ENCODE measurements at regions not wholly inside any gene's neighbourhood (a gene's known extent, or its start where the extent isn't known, plus 50 kb on each side); places are given as distances from the start of the nearest gene placed in this dataset.

GRCh38 chr18:25599443-25599842 is 247.5 kb upstream of the ZNF521 start:
- DNase-seq (ENCODE audit: low spot score) (no peak), ATAC-seq (no peak)
- Histone ChIP-seq H3K27ac (ENCODE audit: low read depth) (no peak overlapping the region), H3K27me3 (ENCODE audit: insufficient read depth) (no peaks in the 10 kb centered on the region), H3K4me3 (no peak overlapping the region), H3K4me2 (no peak overlapping the region), H3K36me3 (ENCODE audit: insufficient read depth) (no peaks in the 10 kb centered on the region), H4K20me1 (replicated peaks; ENCODE audit: insufficient read depth) (no peaks in the 10 kb centered on the region), H2AFZ (no peak overlapping the region), H3F3A (replicated peaks; ENCODE audit: low read depth) (no peaks in the 10 kb centered on the region), H3K9me2 (ENCODE audit: insufficient read depth) (no peaks in the 10 kb centered on the region), H3K4me1 (ENCODE audit: insufficient read depth) (no peaks in the 10 kb centered on the region), H3K79me2 (replicated peaks; ENCODE audit: insufficient read depth) (no peaks in the 10 kb centered on the region)
- H3K36me3 Mint-ChIP-seq (ENCODE audit: low read depth), result no peaks in the 10 kb centered on the region
- no peak overlapping the region for H3K27ac Mint-ChIP-seq
- no peak for TF ChIP-seq EZH2 (IDR thresholded peaks at IDR 0.05; ENCODE audit: low read depth, unreplicated experiment)
- no peak for TF ChIP-seq STAT1 (IDR thresholded peaks at IDR 0.05; ENCODE audit: unreplicated experiment)
- TF ChIP-seq NANOG (IDR thresholded peaks at IDR 0.05; ENCODE audit: borderline replicate concordance), result no peak
- H3K4me1 Mint-ChIP-seq, result peaks cover 4% of the 10 kb centered on the region
- H3K9me3 Mint-ChIP-seq, result no peaks in the 10 kb centered on the region; the same call in 2 of the 3 replicates
- no peak overlapping the region for H3K4me3 Mint-ChIP-seq
- H3K27me3 Mint-ChIP-seq (ENCODE audit: insufficient read depth, low read depth, poor library complexity), result peaks cover 2% of the 10 kb centered on the region

- Mint-ChIP-seq H3K27me3 (ENCODE audit: insufficient read depth, low read depth, poor library complexity) (peaks cover under 1% of the 10 kb centered on the region), H3K27ac (no peak overlapping the region), H3K36me3 (ENCODE audit: low read depth) (no peaks in the 10 kb centered on the region), H3K4me3 (no peak overlapping the region), H3K9me3 (no peaks in the 10 kb centered on the region; the same call in 2 of the 3 replicates), H3K4me1 (peaks cover 10% of the 10 kb centered on the region)
- H3K27me3 ChIP-seq (ENCODE audit: insufficient read depth), result no peaks in the 10 kb centered on the region
- no peaks in the 10 kb centered on the region for H3K79me2 ChIP-seq (replicated peaks; ENCODE audit: insufficient read depth)
- no peak overlapping the region for H3K4me3 ChIP-seq
- no peaks in the 10 kb centered on the region; the same call in 1 of the 2 replicates for H3K4me1 ChIP-seq (ENCODE audit: insufficient read depth)
- H3F3A ChIP-seq (replicated peaks; ENCODE audit: low read depth), result no peaks in the 10 kb centered on the region
- H3K9me2 ChIP-seq (ENCODE audit: insufficient read depth), result peaks cover 1% of the 10 kb centered on the region
- DNase-seq (ENCODE audit: low spot score) (no peak), ATAC-seq (no peak)
- H3K4me2 ChIP-seq, result no peak overlapping the region
- no peaks in the 10 kb centered on the region for H4K20me1 ChIP-seq (replicated peaks; ENCODE audit: insufficient read depth)
- TF ChIP-seq POLR2AphosphoS5 (IDR thresholded peaks at IDR 0.05; ENCODE audit: low read depth) (no peak), REST (IDR thresholded peaks at IDR 0.05; ENCODE audit: unreplicated experiment) (no peak), ZNF462 (CRISPR knock-in tag; IDR thresholded peaks at IDR 0.05) (no peak), CTCF (conservative IDR thresholded peaks at IDR 0.05; ENCODE audit: low read depth in 2 of 2) (no peak), ETS1 (IDR thresholded peaks at IDR 0.05) (no peak), JUNB (IDR thresholded peaks at IDR 0.05; ENCODE audit: unreplicated experiment) (no peak), STAT1 (IDR thresholded peaks at IDR 0.05; ENCODE audit: unreplicated experiment) (no peak), ZNF331 (CRISPR knock-in tag; IDR thresholded peaks at IDR 0.05; ENCODE audit: low read depth) (no peak)
- H3K36me3 ChIP-seq (ENCODE audit: insufficient read depth), result no peaks in the 10 kb centered on the region
- no peak overlapping the region for H3K27ac ChIP-seq (ENCODE audit: low read depth)
- H2AFZ ChIP-seq, result no peak overlapping the region
Observed at GRCh38 chr18:25597476-25597875, 245.5 kb upstream of the ZNF521 start.

All from GM23338 (cell line).